ENCODE measurements at regions not wholly inside any gene's neighbourhood (a gene's known extent, or its start where the extent isn't known, plus 50 kb on each side); places are given as distances from the start of the nearest gene placed in this dataset.
"Not testable (repeated sequence)": the region's sequence is repeated elsewhere in the genome, so short reads cannot be mapped to it uniquely, and the experiment has no call there.

DNA sequence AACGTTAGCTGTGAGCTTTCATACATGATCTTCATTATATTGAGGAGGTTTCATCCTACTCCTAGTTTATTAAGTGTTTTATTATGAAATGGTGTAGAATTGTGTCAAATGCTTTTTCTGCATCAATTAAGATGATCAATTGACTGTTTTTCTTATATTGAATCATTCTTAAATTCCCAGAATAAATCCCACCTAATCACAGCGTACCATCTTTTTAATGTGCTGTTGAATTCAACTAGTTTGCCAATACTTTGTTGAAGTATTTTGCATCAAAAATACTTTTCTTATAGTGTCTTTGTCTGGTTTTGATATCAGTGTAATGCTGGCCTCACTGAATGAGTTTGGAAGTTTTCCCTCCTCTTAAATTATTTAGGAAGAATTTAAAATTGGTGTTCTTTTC is 138.6 kb upstream of the SGCG start:
- no peak overlapping the region for H3K9ac ChIP-seq (ENCODE audit: low read length)
- TF ChIP-seq, protein P1, sequence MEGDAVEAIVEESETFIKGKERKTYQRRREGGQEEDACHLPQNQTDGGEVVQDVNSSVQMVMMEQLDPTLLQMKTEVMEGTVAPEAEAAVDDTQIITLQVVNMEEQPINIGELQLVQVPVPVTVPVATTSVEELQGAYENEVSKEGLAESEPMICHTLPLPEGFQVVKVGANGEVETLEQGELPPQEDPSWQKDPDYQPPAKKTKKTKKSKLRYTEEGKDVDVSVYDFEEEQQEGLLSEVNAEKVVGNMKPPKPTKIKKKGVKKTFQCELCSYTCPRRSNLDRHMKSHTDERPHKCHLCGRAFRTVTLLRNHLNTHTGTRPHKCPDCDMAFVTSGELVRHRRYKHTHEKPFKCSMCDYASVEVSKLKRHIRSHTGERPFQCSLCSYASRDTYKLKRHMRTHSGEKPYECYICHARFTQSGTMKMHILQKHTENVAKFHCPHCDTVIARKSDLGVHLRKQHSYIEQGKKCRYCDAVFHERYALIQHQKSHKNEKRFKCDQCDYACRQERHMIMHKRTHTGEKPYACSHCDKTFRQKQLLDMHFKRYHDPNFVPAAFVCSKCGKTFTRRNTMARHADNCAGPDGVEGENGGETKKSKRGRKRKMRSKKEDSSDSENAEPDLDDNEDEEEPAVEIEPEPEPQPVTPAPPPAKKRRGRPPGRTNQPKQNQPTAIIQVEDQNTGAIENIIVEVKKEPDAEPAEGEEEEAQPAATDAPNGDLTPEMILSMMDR (conservative IDR thresholded peaks at IDR 0.05; ENCODE audit: low read depth, low read length): no peak
- TF ChIP-seq EZH2phosphoT487 (IDR thresholded peaks at IDR 0.05; ENCODE audit: borderline replicate concordance, low read length): no peak
- no peak for TF ChIP-seq EZH2 (IDR thresholded peaks at IDR 0.05; ENCODE audit: low read length, unreplicated experiment)
- CTCF ChIA-PET: no interaction called here
- H3K4me2 ChIP-seq (ENCODE audit: low read length): no peak overlapping the region
- no peak for DNase-seq
- POLR2A ChIA-PET (ENCODE audit: unreplicated experiment): no interaction called here
- H3F3A ChIP-seq (ENCODE audit: low read length, unreplicated experiment): no peaks in the 10 kb centered on the region
- no peaks in the 10 kb centered on the region for H3K9me2 ChIP-seq (replicated peaks; ENCODE audit: low read length)
- H3K4me1 ChIP-seq (ENCODE audit: insufficient read depth, low read length): no peaks in the 10 kb centered on the region
- no peaks in the 10 kb centered on the region for H3K36me3 ChIP-seq (ENCODE audit: low read depth, low read length)
- no peak overlapping the region for H3K27ac ChIP-seq (ENCODE audit: low read length)
- H3K4me3 ChIP-seq (ENCODE audit: low read length): no peak overlapping the region
- no peak for ATAC-seq
- no peaks in the 10 kb centered on the region for H4K20me1 ChIP-seq (ENCODE audit: low read length)
- H2AFZ ChIP-seq (ENCODE audit: low read length): no peak overlapping the region
- no peaks in the 10 kb centered on the region for H3K79me2 ChIP-seq (ENCODE audit: low read length)
- H3K9me3 ChIP-seq (ENCODE audit: low read length): no peaks in the 10 kb centered on the region
- intact Hi-C loops (cut with micrococcal nuclease): no loop called here
- no TSS peak for BruUV-seq (replicated peaks)
- H3K27me3 ChIP-seq (ENCODE audit: low read length): peaks cover 13% of the 10 kb centered on the region; the same call in 1 of the 2 replicates

GRCh38 chr13:23044906-23045305 is 135.9 kb upstream of the SGCG start:
- ATAC-seq: no peak

GRCh38 chr13:23050126-23050525 is 130.7 kb upstream of the SGCG start:
- Histone ChIP-seq H3K9me2 (replicated peaks; ENCODE audit: low read length) (no peaks in the 10 kb centered on the region), H3K4me3 (ENCODE audit: low read length) (no peak overlapping the region), H3F3A (ENCODE audit: low read length, unreplicated experiment) (no peaks in the 10 kb centered on the region), H3K4me1 (ENCODE audit: insufficient read depth, low read length) (no peaks in the 10 kb centered on the region), H3K36me3 (ENCODE audit: low read depth, low read length) (no peaks in the 10 kb centered on the region), H3K9me3 (ENCODE audit: low read length) (no peaks in the 10 kb centered on the region), H3K9ac (ENCODE audit: low read length) (no peak overlapping the region), H2AFZ (ENCODE audit: low read length) (no peak overlapping the region), H3K4me2 (ENCODE audit: low read length) (no peak overlapping the region), H3K27ac (ENCODE audit: low read length) (no peak overlapping the region), H3K79me2 (ENCODE audit: low read length) (no peaks in the 10 kb centered on the region), H3K27me3 (ENCODE audit: low read length) (peaks cover 17% of the 10 kb centered on the region; the same call in 1 of the 2 replicates), H4K20me1 (ENCODE audit: low read length) (no peaks in the 10 kb centered on the region)
- POLR2A ChIA-PET (ENCODE audit: unreplicated experiment): no interaction called here
- no peak for DNase-seq
- no peak for TF ChIP-seq EZH2 (IDR thresholded peaks at IDR 0.05; ENCODE audit: low read length, unreplicated experiment)
- TF ChIP-seq EZH2phosphoT487 (IDR thresholded peaks at IDR 0.05; ENCODE audit: borderline replicate concordance, low read length): no peak
- TF ChIP-seq, protein P1 (conservative IDR thresholded peaks at IDR 0.05; ENCODE audit: low read depth, low read length): no peak
- CTCF ChIA-PET: no interaction called here
- ATAC-seq: no peak
- BruUV-seq (replicated peaks): no TSS peak
- intact Hi-C loops (cut with micrococcal nuclease): no loop called here

More at GRCh38 chr13:23044906-23045305, 135.9 kb upstream of the SGCG start:
- POLR2A ChIA-PET (ENCODE audit: unreplicated experiment): no interaction called here
- no TSS peak for BruUV-seq (replicated peaks)
- Histone ChIP-seq H4K20me1 (ENCODE audit: low read length) (no peaks in the 10 kb centered on the region), H3K79me2 (ENCODE audit: low read length) (no peaks in the 10 kb centered on the region), H2AFZ (ENCODE audit: low read length) (no peak overlapping the region), H3K4me3 (ENCODE audit: low read length) (no peak overlapping the region), H3K9ac (ENCODE audit: low read length) (no peak overlapping the region), H3K9me3 (ENCODE audit: low read length) (no peaks in the 10 kb centered on the region), H3K36me3 (ENCODE audit: low read depth, low read length) (no peaks in the 10 kb centered on the region), H3K9me2 (replicated peaks; ENCODE audit: low read length) (no peaks in the 10 kb centered on the region), H3K27ac (ENCODE audit: low read length) (no peak overlapping the region), H3K4me2 (ENCODE audit: low read length) (no peak overlapping the region), H3K27me3 (ENCODE audit: low read length) (peaks cover 17% of the 10 kb centered on the region; the same call in 1 of the 2 replicates), H3K4me1 (ENCODE audit: insufficient read depth, low read length) (no peaks in the 10 kb centered on the region), H3F3A (ENCODE audit: low read length, unreplicated experiment) (no peaks in the 10 kb centered on the region)
- TF ChIP-seq EZH2 (IDR thresholded peaks at IDR 0.05; ENCODE audit: low read length, unreplicated experiment): no peak
- no peak for TF ChIP-seq EZH2phosphoT487 (IDR thresholded peaks at IDR 0.05; ENCODE audit: borderline replicate concordance, low read length)
- TF ChIP-seq, protein P1 (conservative IDR thresholded peaks at IDR 0.05; ENCODE audit: low read depth, low read length): no peak
- CTCF ChIA-PET: no interaction called here
- intact Hi-C loops (cut with micrococcal nuclease): no loop called here
- no peak for DNase-seq

GRCh38 chr13:23053711-23054110 is 127.1 kb upstream of the SGCG start:
- ATAC-seq; H3K9ac ChIP-seq (ENCODE audit: low read length); H3F3A ChIP-seq (ENCODE audit: low read length, unreplicated experiment); intact Hi-C loops (cut with micrococcal nuclease); H3K4me1 ChIP-seq (ENCODE audit: insufficient read depth, low read length); H3K9me2 ChIP-seq (replicated peaks; ENCODE audit: low read length); H3K4me2 ChIP-seq (ENCODE audit: low read length); H3K9me3 ChIP-seq (ENCODE audit: low read length); H3K27me3 ChIP-seq (ENCODE audit: low read length); H3K36me3 ChIP-seq (ENCODE audit: low read depth, low read length); DNase-seq; H3K79me2 ChIP-seq (ENCODE audit: low read length); BruUV-seq (replicated peaks); H2AFZ ChIP-seq (ENCODE audit: low read length); H3K27ac ChIP-seq (ENCODE audit: low read length); H3K4me3 ChIP-seq (ENCODE audit: low read length); H4K20me1 ChIP-seq (ENCODE audit: low read length); POLR2A ChIA-PET (ENCODE audit: unreplicated experiment); CTCF ChIA-PET: not testable (repeated sequence)
